Cerebellar nuclear complex (tissue), 1 donor: ENCODE measurements at regions not wholly inside any gene's neighbourhood (a gene's known extent, or its start where the extent isn't known, plus 50 kb on each side); places are given as distances from the start of the nearest gene placed in this dataset.

Experiments used
- DNase-seq, 2 experiments: peaks; one replicate each; lab custom pipeline; 2025; lab: John Stamatoyannopoulos, UW

- no peak for DNase-seq
Measured at GRCh38 chr2:59005836-59006615, 764.9 kb upstream of the FANCL start.

GRCh38 chr2:59004621-59005020 is 763.5 kb upstream of the FANCL start:
- no peak for DNase-seq

- DNase-seq = no peak
Measured at GRCh38 chr2:59000796-59001195, 759.7 kb upstream of the FANCL start.

GRCh38 chr2:58992062-58992706 is 751.1 kb upstream of the FANCL start:
- DNase-seq = no peak

GRCh38 chr2:58991357-58991756 is 750.2 kb upstream of the FANCL start:
- DNase-seq = no peak

GRCh38 chr2:58985541-58985940 is 744.4 kb upstream of the FANCL start:
- no peak for DNase-seq

- no peak for DNase-seq
Measured at GRCh38 chr2:58984731-58985130, 743.6 kb upstream of the FANCL start.

- DNase-seq = no peak
Measured at GRCh38 chr2:58983111-58983510, 742.0 kb upstream of the FANCL start.

- no peak for DNase-seq
Measured at GRCh38 chr2:58981237-58981636, 740.1 kb upstream of the FANCL start.

- no peak for DNase-seq
Measured at GRCh38 chr2:58976375-58977071, 735.4 kb upstream of the FANCL start.

GRCh38 chr2:58974881-58975280 is 733.8 kb upstream of the FANCL start:
- DNase-seq = no peak

GRCh38 chr2:58974426-58974825 is 733.3 kb upstream of the FANCL start:
- no peak for DNase-seq

GRCh38 chr2:58973811-58974281 is 732.7 kb upstream of the FANCL start:
- no peak for DNase-seq

GRCh38 chr2:58972737-58973136 is 731.6 kb upstream of the FANCL start:
- DNase-seq = no peak

- no peak for DNase-seq
Measured at GRCh38 chr2:58971511-58972360, 730.6 kb upstream of the FANCL start.

GRCh38 chr2:58970365-58970764 is 729.2 kb upstream of the FANCL start:
- no peak for DNase-seq

GRCh38 chr2:58968885-58969284 is 727.8 kb upstream of the FANCL start:
- DNase-seq = no peak

- no peak for DNase-seq
Measured at GRCh38 chr2:58967736-58968135, 726.6 kb upstream of the FANCL start.

GRCh38 chr2:58965602-58966001 is 724.5 kb upstream of the FANCL start:
- DNase-seq = no peak

GRCh38 chr2:58959996-58960395 is 718.9 kb upstream of the FANCL start:
- no peak for DNase-seq

- no peak for DNase-seq
Measured at GRCh38 chr2:58957188-58957840, 716.2 kb upstream of the FANCL start.
